DND-41 (cell line): ENCODE measurements at regions not wholly inside any gene's neighbourhood (a gene's known extent, or its start where the extent isn't known, plus 50 kb on each side); places are given as distances from the start of the nearest gene placed in this dataset.

Experiments used
- CTCF ChIP-seq: IDR thresholded peaks from 2 replicates; pipeline ENCODE4 v1.5.1; 2012; ENCODE audit warnings: borderline replicate concordance, low read length, moderate library complexity, mild to moderate bottlenecking; ENCODE audit not compliant: poor library complexity, severe bottlenecking; ENCODE audit errors: extremely low read depth
- EZH2 ChIP-seq: IDR thresholded peaks from 3 replicates; pipeline ENCODE4 v1.6.1; 2012; ENCODE audit warnings: borderline replicate concordance, low read depth, mild to moderate bottlenecking, moderate library complexity, low read length, inconsistent platforms; ENCODE audit not compliant: severe bottlenecking

- TF ChIP-seq CTCF (no peak), EZH2 (no peak)
Observed at GRCh38 chr6:104322841-104323240, 536.9 kb downstream of the HACE1 start.
